OCI-LY3 (cell line): ENCODE measurements at regions not wholly inside any gene's neighbourhood (a gene's known extent, or its start where the extent isn't known, plus 50 kb on each side); places are given as distances from the start of the nearest gene placed in this dataset.

ENCODE experiments used
- EZH2phosphoT487 ChIP-seq: fragments of 200-600 bp; shearing (Covaris generic); IDR thresholded peaks from 2 replicates; pipeline ENCODE4 v1.6.1; 2018; ENCODE audit warnings: antibody characterized with exemption, mixed run types, low read depth
- TF ChIP-seq, protein P1 (sequence below): fragments of 200-600, 300-600 bp; sonication (generic); IDR thresholded peaks from 2 replicates; pipeline ENCODE4 v1.5.1; 2014; ENCODE audit warnings: antibody characterized with exemption, low read length, low read depth

DNA sequence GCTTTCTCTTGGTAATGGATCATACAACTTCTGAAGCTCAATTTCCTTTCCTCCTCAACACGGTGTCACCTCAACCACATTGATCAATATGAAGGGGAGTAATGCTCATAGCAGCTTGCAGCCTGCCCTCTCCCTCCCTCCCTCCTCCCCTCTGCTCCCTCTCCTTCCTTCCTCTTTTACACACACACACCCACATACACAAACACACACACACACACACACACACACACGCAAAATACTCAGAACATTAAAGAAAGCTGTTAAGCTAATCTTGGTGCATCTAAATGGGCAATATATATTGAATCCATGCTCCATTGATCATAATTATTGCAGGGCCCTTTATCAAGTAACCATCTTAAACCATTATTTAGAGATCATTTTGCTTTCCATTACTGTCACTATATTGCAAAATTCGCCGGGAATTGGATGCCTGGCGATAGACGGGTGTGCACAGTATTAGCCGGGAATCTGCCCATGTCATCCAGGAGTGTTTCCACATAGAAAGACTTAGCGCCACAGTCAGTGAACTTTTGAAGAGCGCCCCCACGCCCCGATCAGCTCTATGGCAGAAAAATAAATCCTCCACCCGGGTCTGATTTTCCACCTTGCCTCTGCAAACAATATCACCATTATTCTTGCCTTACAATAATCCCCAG is 122.0 kb downstream of the PRLHR start:
- TF ChIP-seq, protein P1, sequence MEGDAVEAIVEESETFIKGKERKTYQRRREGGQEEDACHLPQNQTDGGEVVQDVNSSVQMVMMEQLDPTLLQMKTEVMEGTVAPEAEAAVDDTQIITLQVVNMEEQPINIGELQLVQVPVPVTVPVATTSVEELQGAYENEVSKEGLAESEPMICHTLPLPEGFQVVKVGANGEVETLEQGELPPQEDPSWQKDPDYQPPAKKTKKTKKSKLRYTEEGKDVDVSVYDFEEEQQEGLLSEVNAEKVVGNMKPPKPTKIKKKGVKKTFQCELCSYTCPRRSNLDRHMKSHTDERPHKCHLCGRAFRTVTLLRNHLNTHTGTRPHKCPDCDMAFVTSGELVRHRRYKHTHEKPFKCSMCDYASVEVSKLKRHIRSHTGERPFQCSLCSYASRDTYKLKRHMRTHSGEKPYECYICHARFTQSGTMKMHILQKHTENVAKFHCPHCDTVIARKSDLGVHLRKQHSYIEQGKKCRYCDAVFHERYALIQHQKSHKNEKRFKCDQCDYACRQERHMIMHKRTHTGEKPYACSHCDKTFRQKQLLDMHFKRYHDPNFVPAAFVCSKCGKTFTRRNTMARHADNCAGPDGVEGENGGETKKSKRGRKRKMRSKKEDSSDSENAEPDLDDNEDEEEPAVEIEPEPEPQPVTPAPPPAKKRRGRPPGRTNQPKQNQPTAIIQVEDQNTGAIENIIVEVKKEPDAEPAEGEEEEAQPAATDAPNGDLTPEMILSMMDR: no peak
- TF ChIP-seq EZH2phosphoT487: no peak
